Endothelial cell of umbilical vein (primary cell): ENCODE measurements at regions not wholly inside any gene's neighbourhood (a gene's known extent, or its start where the extent isn't known, plus 50 kb on each side); places are given as distances from the start of the nearest gene placed in this dataset.

Experiments used
- BruUV-seq: library from RNA; stranded (reverse); fragments of 400-500 nt; replicated peaks from 2 replicates; lab custom pipeline; 2021; lab: Mats Ljungman, UMichigan
- CTCF ChIA-PET: fragments of 300-600, 350-600 bp; sonication (Branson Sonifier 250); formaldehyde crosslinking; loops from one replicate; lab custom pipeline; 2021; ENCODE audit warnings: antibody characterized with exemption, inconsistent platforms; lab: Charles Lee
- POLR2A ChIA-PET: fragments of 300-600, 350-600 bp; sonication (Branson Sonifier 250); formaldehyde crosslinking; loops from one replicate; lab custom pipeline; 2021; ENCODE audit warnings: antibody characterized with exemption, inconsistent platforms; lab: Charles Lee
- DNase-seq: peaks from one replicate; pipeline ENCODE4 v3.0.0-alpha.2; 2011; ENCODE audit warnings: low read depth, low spot score
- FAIRE-seq: peaks from 2 replicates; lab custom pipeline; 2011; peaks lifted over from hg19 to GRCh38; lab: Jason Lieb, UNC
- H2AFZ ChIP-seq: 2 replicates; pipeline ENCODE4 v1.6.0; 2012; ENCODE audit warnings: low read depth, low read length, control low read depth, inconsistent platforms
- H3K27ac ChIP-seq: 2 replicates; pipeline ENCODE4 v1.5.1; 2011; ENCODE audit warnings: low read depth, mild to moderate bottlenecking, control low read depth, low read length, moderate library complexity; ENCODE audit not compliant: insufficient read depth
- H3K27me3 ChIP-seq, 2 experiments: 2 replicates each; pipeline versions ENCODE4 v1.6.0 to v1.6.1; 2011; ENCODE audit warnings: low read length in 2 of 2, mixed read lengths in 1 of 2; ENCODE audit not compliant: control insufficient read depth in 2 of 2, insufficient read depth in 2 of 2
- H3K36me3 ChIP-seq, 2 experiments: 2 replicates in 1 of 2; 3 replicates in 1 of 2; pipeline ENCODE4 v1.5.1; 2011; ENCODE audit warnings: low read length in 2 of 2, mild to moderate bottlenecking in 1 of 2, moderate library complexity in 1 of 2; ENCODE audit not compliant: control insufficient read depth in 2 of 2, insufficient read depth in 2 of 2; ENCODE audit errors: extremely low read depth in 1 of 2
- H3K4me1 ChIP-seq: 3 replicates; pipeline ENCODE4 v1.5.1; 2011; ENCODE audit warnings: mild to moderate bottlenecking, low read length; ENCODE audit not compliant: control insufficient read depth, insufficient read depth; ENCODE audit errors: extremely low read depth
- H3K4me2 ChIP-seq: 2 replicates; pipeline ENCODE4 v1.6.1; 2011; ENCODE audit warnings: low read length, control low read depth, mixed read lengths; ENCODE audit not compliant: insufficient read depth
- H3K4me3 ChIP-seq, 3 experiments: fragments of 200-600 bp in 1 of 3; sonication (generic), shearing (Covaris generic) in 1 of 3; replicated peaks in 1 of 3; 2 replicates each; pipeline ENCODE4 v1.5.1; 2011 to 2016; ENCODE audit warnings: control low read depth in 3 of 3, low read length in 3 of 3, mild to moderate bottlenecking in 2 of 3, inconsistent platforms in 1 of 3, low read depth in 1 of 3, moderate library complexity in 1 of 3; ENCODE audit not compliant: insufficient read depth in 1 of 3
- H3K79me2 ChIP-seq: 2 replicates; pipeline ENCODE4 v1.6.0; 2012; ENCODE audit warnings: low read length, inconsistent platforms; ENCODE audit not compliant: control insufficient read depth, insufficient read depth
- H3K9ac ChIP-seq: replicated peaks from 2 replicates; pipeline ENCODE3; 2011; ENCODE audit warnings: low read length, control low read depth; ENCODE audit not compliant: insufficient read depth; ENCODE audit errors: extremely low read depth
- H3K9me1 ChIP-seq: replicated peaks from 3 replicates; pipeline ENCODE4 v1.6.0; 2011; ENCODE audit warnings: mild to moderate bottlenecking, low read length; ENCODE audit not compliant: control insufficient read depth, insufficient read depth; ENCODE audit errors: extremely low read depth
- H3K9me3 ChIP-seq: replicated peaks from 2 replicates; pipeline ENCODE4 v1.5.1; 2012; ENCODE audit warnings: low read length, inconsistent platforms; ENCODE audit not compliant: control insufficient read depth, insufficient read depth
- H4K20me1 ChIP-seq: replicated peaks from 2 replicates; pipeline ENCODE3; 2011; ENCODE audit warnings: mild to moderate bottlenecking, low read length; ENCODE audit not compliant: control insufficient read depth, insufficient read depth; ENCODE audit errors: extremely low read depth
- CTCF ChIP-seq, 2 donors: IDR thresholded peaks; 1 replicate in 1 of 2; 2 replicates in 1 of 2; pipeline ENCODE4 v1.5.1; 2011; ENCODE audit warnings: low read length in 2 of 2, mild to moderate bottlenecking in 2 of 2, moderate library complexity in 2 of 2, control low read depth in 1 of 2, inconsistent platforms in 1 of 2, low read depth in 1 of 2; ENCODE audit not compliant: insufficient read depth in 1 of 2; ENCODE audit errors: extremely low read depth in 1 of 2
- EZH2 ChIP-seq: IDR thresholded peaks from 2 replicates; pipeline ENCODE4 v1.6.1; 2012; ENCODE audit warnings: borderline replicate concordance, low read depth, mild to moderate bottlenecking, moderate library complexity, low read length, inconsistent platforms; ENCODE audit not compliant: severe bottlenecking
- FOS ChIP-seq: IDR thresholded peaks from 2 replicates; pipeline ENCODE4 v1.6.1; 2011; ENCODE audit warnings: mild to moderate bottlenecking, low read length, moderate library complexity, borderline replicate concordance; ENCODE audit not compliant: insufficient read depth
- GATA2 ChIP-seq: IDR thresholded peaks from 2 replicates; pipeline ENCODE4 v1.7.0; 2011; ENCODE audit warnings: low read depth, mild to moderate bottlenecking, moderate library complexity, mixed read lengths, low read length; ENCODE audit not compliant: insufficient read length, insufficient read depth
- JUN ChIP-seq: IDR thresholded peaks from 2 replicates; pipeline ENCODE4 v1.6.1; 2011; ENCODE audit warnings: borderline replicate concordance, low read depth; ENCODE audit not compliant: insufficient read length, insufficient read depth
- MAX ChIP-seq: IDR thresholded peaks from 2 replicates; pipeline ENCODE4 v1.6.1; 2011; ENCODE audit not compliant: insufficient read depth, insufficient read length
- MYC ChIP-seq: IDR thresholded peaks from one replicate; pipeline ENCODE4 v1.6.1; 2011; ENCODE audit warnings: mild to moderate bottlenecking, low read depth, low read length
- POLR2A ChIP-seq: IDR thresholded peaks from 2 replicates; pipeline ENCODE4 v1.6.1; 2012; ENCODE audit warnings: low read depth, mild to moderate bottlenecking, control low read depth, low read length
- POLR2AphosphoS5 ChIP-seq: IDR thresholded peaks from 2 replicates; pipeline ENCODE4 v1.6.1; 2012; ENCODE audit warnings: low read depth, mild to moderate bottlenecking, control low read depth, low read length, moderate library complexity; ENCODE audit not compliant: insufficient read depth
- dilution Hi-C: fragments of 300-500 bp; cut with MboI; formaldehyde crosslinking; loops from one replicate; pipeline ENCODE4 v1.15.0; 2019; ENCODE audit warnings: low sequenced_read_pairs; ENCODE audit not compliant: extremely low pct_ligation_motif_present
- intact Hi-C: fragments of 100-400 bp; cut with micrococcal nuclease; formaldehyde crosslinking; loops from one replicate; pipeline ENCODE4 v1.10.0; 2022

- Histone ChIP-seq H3K4me3 (no peak overlapping the region), H3K9me1 (no peaks in the 10 kb centered on the region), H3K9ac (no peak overlapping the region), H3K4me2 (no peak overlapping the region), H3K4me1 (no peaks in the 10 kb centered on the region), H3K79me2 (no peaks in the 10 kb centered on the region), H4K20me1 (no peaks in the 10 kb centered on the region), H3K36me3 (no peaks in the 10 kb centered on the region), H3K9me3 (no peaks in the 10 kb centered on the region), H3K27ac (no peak overlapping the region), H3K27me3 (no peaks in the 10 kb centered on the region), H2AFZ (no peak overlapping the region)
- intact Hi-C loops (no loop called here), dilution Hi-C loops (no loop called here)
- FAIRE-seq (no peak), DNase-seq (no peak)
- ChIA-PET CTCF (no interaction called here), POLR2A (no interaction called here)
- BruUV-seq = no TSS peak
- TF ChIP-seq MAX = no peak
- no peak for TF ChIP-seq FOS
- TF ChIP-seq CTCF (IDR thresholded peaks at IDR 0.05; ENCODE audit: extremely low read depth in 1 of 2, insufficient read depth in 1 of 2, low read depth in 1 of 2, low read length in 2 of 2) = no peak
- TF ChIP-seq POLR2A = no peak
- no peak for TF ChIP-seq GATA2
- no peak for TF ChIP-seq POLR2AphosphoS5
- no peak for TF ChIP-seq MYC
- TF ChIP-seq JUN = no peak
- no peak for TF ChIP-seq EZH2
Measured at GRCh38 chr4:163673848-163674697, 179.6 kb downstream of the TMA16 start.
